ENCODE measurements at regions not wholly inside any gene's neighbourhood (a gene's known extent, or its start where the extent isn't known, plus 50 kb on each side); places are given as distances from the start of the nearest gene placed in this dataset.

DNA sequence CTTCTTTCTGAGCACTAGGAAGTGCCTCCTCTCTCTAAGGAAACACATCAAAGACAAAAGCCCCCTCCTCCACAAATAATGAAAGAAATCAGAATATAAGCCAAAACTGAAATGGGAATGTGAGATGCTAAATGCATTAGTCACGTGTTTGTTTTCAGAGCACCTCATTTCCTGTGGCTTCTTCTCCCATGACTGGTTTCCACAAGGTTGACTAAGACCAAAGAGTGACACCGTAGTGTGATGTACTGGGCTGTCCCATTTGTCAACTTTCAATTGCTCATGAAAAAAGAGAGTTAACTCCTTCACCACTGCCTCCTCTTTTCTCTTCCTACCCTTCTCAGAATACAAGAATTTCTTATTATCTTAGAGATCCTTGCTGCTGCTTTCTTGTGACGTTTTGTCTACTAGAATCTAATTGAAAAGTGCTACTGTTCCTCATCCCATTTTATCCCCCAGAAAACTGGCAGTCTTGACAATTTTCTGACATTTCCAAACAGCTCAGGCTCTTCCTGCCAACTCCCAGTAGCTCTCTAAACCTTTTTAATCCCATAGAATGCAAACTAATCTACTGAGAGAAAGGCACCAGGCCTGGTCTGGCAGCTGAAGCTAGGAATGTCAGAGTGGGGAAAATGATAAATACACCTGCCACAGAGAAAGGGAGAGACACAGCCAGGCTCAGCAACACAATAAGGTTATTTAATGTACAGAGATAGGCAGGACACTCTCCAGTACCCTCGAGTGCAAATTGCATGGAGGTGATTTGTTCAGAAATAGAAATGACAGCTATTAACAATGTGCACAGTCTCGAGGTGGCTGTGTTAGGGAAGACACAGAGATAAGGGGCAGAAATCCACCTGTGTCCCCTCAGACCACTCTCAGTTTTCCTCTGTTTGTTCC lies 671.7 kb upstream of the NRSN1 start:
- Histone ChIP-seq H2AFZ (no peak overlapping the region), H3K4me2 (no peak overlapping the region), H4K20me1 (ENCODE audit: insufficient read depth, poor library complexity, severe bottlenecking) (no peaks in the 10 kb centered on the region), H3K27me3 (no peaks in the 10 kb centered on the region), H3K27ac (no peak overlapping the region), H3K4me1 (ENCODE audit: insufficient read depth) (no peaks in the 10 kb centered on the region), H3K9me3 (ENCODE audit: low read depth) (no peaks in the 10 kb centered on the region), H3K36me3 (replicated peaks; ENCODE audit: insufficient read depth, low read depth) (no peaks in the 10 kb centered on the region), H3K79me2 (no peaks in the 10 kb centered on the region), H3K4me3 (no peak overlapping the region), H3K9me2 (replicated peaks; ENCODE audit: insufficient read depth) (no peaks in the 10 kb centered on the region)
- TF ChIP-seq, protein P1, sequence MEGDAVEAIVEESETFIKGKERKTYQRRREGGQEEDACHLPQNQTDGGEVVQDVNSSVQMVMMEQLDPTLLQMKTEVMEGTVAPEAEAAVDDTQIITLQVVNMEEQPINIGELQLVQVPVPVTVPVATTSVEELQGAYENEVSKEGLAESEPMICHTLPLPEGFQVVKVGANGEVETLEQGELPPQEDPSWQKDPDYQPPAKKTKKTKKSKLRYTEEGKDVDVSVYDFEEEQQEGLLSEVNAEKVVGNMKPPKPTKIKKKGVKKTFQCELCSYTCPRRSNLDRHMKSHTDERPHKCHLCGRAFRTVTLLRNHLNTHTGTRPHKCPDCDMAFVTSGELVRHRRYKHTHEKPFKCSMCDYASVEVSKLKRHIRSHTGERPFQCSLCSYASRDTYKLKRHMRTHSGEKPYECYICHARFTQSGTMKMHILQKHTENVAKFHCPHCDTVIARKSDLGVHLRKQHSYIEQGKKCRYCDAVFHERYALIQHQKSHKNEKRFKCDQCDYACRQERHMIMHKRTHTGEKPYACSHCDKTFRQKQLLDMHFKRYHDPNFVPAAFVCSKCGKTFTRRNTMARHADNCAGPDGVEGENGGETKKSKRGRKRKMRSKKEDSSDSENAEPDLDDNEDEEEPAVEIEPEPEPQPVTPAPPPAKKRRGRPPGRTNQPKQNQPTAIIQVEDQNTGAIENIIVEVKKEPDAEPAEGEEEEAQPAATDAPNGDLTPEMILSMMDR (IDR thresholded peaks at IDR 0.05; ENCODE audit: poor library complexity) = no peak
- TF ChIP-seq EZH2phosphoT487 (IDR thresholded peaks at IDR 0.05; ENCODE audit: low read depth, severe bottlenecking, unreplicated experiment) (no peak), EZH2 (IDR thresholded peaks at IDR 0.05; ENCODE audit: borderline replicate concordance) (no peak)
- no peak for DNase-seq (ENCODE audit: low spot score)
- 60% methylated on average over 5 of the region's 5 CpGs for WGBS (ENCODE audit: low lambda C conversion rate, missing lambda C conversion rate)

DNA sequence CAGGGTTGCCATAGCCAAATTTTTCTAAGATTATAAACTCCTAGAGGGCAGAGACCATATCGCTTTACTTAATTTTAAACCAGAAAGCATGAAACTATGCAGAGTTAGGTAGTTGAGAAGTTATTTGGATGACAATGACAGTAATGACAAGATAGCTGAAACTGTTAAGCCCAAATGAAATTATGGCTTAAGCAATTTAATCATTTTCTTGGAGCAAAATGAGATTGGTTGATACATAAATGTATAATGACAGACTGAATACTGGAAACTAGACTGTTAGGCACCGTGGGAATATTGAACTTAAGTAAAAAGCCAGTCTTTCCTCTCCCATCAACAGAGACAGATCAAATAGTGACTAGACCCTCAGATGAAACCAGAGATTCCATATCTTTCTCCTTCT lies 670.3 kb upstream of the NRSN1 start:
- Histone ChIP-seq H3K9me2 (replicated peaks; ENCODE audit: insufficient read depth) (no peaks in the 10 kb centered on the region), H3K4me1 (ENCODE audit: insufficient read depth) (no peaks in the 10 kb centered on the region), H3K4me2 (no peak overlapping the region), H3K9me3 (ENCODE audit: low read depth) (no peaks in the 10 kb centered on the region), H3K36me3 (replicated peaks; ENCODE audit: insufficient read depth, low read depth) (no peaks in the 10 kb centered on the region), H2AFZ (no peak overlapping the region), H3K27me3 (no peaks in the 10 kb centered on the region), H3K4me3 (no peak overlapping the region), H4K20me1 (ENCODE audit: insufficient read depth, poor library complexity, severe bottlenecking) (no peaks in the 10 kb centered on the region), H3K27ac (no peak overlapping the region), H3K79me2 (no peaks in the 10 kb centered on the region)
- no peak for DNase-seq (ENCODE audit: low spot score)
- WGBS (ENCODE audit: low lambda C conversion rate, missing lambda C conversion rate) = 95% methylated on average over 2 of the region's 2 CpGs
- TF ChIP-seq EZH2phosphoT487 (IDR thresholded peaks at IDR 0.05; ENCODE audit: low read depth, severe bottlenecking, unreplicated experiment) = no peak
- TF ChIP-seq EZH2 (IDR thresholded peaks at IDR 0.05; ENCODE audit: borderline replicate concordance) = no peak
- TF ChIP-seq, protein P1 (IDR thresholded peaks at IDR 0.05; ENCODE audit: poor library complexity) = no peak

DNA sequence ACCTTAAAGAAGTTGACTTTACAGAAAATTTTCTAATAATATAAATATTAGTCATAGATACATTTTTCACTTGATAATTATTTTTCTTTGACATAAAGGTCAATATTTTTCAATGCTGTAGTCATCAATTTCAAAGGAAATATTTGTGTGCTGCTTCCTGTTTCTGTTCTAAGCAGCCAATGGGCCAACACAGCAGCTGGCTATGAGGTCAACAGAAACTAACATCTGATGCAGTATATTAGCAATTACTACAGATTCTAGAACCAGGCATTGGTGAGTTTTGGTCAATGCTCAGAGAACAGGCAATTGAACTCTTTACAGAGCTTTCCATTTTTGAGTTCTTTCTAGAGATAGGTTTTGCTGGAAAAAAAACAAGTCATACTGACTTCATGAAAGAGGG lies 669.6 kb upstream of the NRSN1 start:
- Histone ChIP-seq H3K4me1 (ENCODE audit: insufficient read depth) (no peaks in the 10 kb centered on the region), H3K27me3 (no peaks in the 10 kb centered on the region), H2AFZ (no peak overlapping the region), H3K27ac (no peak overlapping the region), H3K4me2 (no peak overlapping the region), H3K9me2 (replicated peaks; ENCODE audit: insufficient read depth) (no peaks in the 10 kb centered on the region), H4K20me1 (ENCODE audit: insufficient read depth, poor library complexity, severe bottlenecking) (no peaks in the 10 kb centered on the region), H3K9me3 (ENCODE audit: low read depth) (no peaks in the 10 kb centered on the region), H3K79me2 (no peaks in the 10 kb centered on the region), H3K4me3 (no peak overlapping the region), H3K36me3 (replicated peaks; ENCODE audit: insufficient read depth, low read depth) (no peaks in the 10 kb centered on the region)
- no peak for DNase-seq (ENCODE audit: low spot score)
- TF ChIP-seq EZH2 (IDR thresholded peaks at IDR 0.05; ENCODE audit: borderline replicate concordance) (no peak), EZH2phosphoT487 (IDR thresholded peaks at IDR 0.05; ENCODE audit: low read depth, severe bottlenecking, unreplicated experiment) (no peak)
- TF ChIP-seq, protein P1 (IDR thresholded peaks at IDR 0.05; ENCODE audit: poor library complexity) = no peak
